ENCODE measurements at regions not wholly inside any gene's neighbourhood (a gene's known extent, or its start where the extent isn't known, plus 50 kb on each side); places are given as distances from the start of the nearest gene placed in this dataset.
A peak's percentile ranks its signal among the peaks of the same experiment; 100 is the strongest.

DNA sequence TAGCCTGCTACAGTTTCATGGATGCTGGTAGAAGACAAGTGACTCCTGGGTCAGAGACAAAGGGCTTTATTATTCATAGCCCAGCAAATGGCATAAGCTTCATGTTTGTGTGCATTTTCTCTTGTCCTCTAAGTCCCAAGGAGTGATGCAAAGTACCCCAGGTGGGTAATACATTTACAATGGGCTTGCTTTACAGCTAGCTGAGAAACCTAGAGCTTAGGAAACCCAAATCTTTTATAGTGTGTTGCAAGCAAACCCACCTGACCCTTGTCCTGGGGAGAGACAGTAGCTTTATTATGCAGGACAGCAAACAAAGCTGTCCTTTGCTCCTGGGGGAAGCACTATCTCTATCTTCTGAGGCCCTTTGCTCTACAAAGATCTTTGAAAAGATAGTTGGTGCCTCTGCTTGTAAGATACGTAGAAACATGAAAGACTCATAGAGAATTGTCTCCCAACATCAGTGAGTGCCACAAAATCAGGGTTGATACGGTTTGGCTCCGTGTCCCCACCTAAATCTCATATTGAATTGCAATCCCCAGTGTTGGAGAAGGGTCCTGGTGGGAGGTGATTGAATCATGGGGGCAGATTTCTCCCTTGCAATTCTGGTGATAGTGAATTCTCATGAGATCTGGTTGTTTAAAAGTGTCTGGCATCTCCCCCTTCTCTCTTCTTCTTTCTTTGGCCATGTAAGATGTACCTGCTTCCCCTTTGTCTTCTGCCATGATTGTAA, 315.8 kb upstream of the USP24 start:
- DNase-seq = no peak

DNA sequence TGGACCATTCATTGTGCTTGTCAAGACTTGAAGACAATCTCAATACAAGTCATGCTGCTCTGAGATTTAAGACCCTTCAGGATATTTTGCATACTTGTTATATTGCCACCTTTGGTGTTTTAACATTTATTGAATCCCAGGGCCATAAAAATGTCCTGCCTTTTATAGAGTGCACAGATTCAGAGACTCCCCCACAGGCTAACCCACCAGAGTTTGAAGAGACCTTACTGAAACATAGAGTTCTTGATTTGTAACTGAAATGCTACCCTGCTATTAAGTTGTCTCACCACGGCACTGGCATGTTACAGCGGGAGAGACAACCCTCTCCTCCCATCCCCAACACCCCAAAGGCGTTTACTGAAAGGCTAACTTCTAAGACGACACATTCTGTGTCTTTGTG, 313.9 kb upstream of the USP24 start:
- DNase-seq = no peak

DNA sequence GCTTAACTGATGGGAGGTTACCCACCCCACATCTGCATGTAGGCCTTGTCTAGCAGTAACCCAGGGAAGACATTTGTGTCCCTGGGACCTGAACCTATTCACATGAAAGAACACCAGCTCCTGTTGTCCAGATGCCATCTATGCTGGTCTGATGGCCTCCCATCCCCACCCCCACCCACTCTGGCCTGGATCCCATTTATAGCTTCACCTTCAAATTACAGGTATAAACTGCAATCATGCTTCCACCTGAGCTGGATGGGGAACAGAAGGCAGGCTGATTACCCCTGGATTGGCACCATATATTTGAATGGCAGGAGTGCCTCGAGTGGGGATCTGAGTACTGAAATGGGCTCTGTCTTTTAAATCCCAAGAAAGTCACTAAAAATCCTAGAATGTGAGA, 312.7 kb upstream of the USP24 start:
- DNase-seq = no peak

DNA sequence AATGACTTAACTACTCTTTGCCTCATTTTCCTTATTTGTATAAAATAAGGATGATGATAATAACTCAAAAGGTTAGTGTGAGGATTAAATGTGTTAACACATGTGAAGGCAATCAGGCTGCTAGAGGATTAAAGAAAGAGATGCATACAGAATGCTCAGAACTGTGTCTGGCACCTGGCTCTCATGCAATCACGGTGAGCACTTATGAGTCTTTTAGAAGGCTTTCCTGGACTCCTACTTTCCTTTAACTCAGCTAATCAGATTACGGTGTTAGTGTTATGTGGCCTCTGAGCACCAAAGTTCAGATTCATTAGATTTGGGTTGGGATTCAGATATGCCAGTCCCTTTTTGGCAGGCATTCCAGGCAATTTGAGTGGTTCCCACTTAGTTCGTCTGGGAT, 311.6 kb upstream of the USP24 start:
- no peak for DNase-seq

DNA sequence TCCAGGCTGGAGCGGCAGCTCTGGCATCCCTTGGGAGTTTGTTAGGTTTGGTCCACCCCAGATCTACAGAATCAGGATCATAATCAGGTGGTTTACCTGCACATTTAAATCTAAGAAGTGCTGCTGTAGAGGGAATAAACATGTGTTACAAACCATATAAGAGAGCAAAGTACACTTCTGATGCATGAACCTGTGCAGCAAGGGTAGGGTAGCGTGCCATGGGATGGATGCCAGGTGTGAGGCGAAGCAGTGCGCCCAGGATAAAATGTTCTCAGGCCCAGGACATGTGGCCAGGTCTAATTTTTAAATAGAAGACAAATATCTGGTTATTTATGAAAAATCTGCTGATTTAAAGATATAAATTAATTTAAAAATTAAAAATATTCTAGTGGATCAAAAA, 308.8 kb upstream of the USP24 start:
- no peak for DNase-seq

DNA sequence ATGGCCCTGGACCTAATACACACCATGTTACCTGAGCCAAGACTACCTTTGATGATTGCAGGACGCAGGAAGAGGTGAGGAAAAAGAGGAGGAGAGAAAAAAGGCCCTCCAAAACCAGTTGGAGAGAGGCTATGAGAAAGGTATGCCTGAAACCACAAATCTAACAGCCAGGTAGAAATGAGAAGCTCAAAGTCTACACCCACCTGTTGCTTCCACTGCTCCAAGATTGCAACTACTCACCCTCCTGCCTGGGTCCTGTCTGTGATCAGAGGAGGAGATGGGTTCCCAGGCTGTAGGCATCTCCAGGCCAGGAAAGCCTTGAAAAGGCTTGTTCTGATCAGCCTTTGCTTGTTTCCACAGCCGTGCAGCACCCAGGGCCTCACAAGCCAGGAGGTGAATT, 307.8 kb upstream of the USP24 start:
- DNase-seq = no peak

DNA sequence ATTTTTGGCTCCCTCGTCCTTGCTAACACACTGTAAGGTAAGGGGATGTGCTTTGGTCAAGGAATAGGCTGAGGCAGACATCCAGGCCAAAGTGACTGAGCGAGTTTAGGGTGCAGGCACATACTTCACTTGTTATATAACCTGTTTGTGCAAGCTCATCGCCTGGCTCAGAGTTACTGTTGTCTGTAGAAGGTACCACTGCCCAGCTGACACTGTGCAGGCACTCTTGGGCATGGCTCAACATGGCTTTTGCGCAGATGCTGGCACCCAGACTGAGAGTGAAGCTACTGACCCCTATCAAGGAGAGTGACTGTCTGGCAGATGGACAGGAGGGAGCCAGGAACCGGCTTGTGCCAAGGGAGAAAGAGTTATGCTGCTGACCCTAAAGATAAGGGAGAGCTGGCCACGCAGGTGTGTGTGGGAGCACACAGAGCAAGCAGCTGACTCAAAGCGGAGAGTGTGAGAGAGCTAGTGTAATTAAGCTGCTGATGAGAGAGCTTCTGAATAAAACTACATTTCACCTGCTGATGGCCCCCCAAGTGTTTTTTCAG, 307.3 kb upstream of the USP24 start:
- no peak for DNase-seq

DNA sequence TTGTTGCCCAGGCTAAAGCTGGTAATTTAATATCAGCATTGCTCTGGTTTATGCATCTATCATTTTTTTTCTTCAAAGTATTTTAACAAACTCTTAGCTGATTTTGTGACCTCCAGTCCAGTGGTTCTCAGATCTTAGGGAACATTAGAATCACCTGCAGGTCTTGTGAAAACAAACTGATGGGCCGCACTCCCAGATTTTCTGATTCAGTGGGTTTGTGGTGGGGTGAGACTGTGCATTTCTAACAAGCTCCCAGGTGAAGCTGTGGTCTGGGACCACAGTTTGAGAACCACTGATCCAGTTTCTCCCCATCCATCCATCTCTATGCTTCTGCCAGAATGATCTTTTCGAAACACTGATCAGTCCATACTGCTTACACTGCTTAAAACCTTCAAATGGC, 305.7 kb upstream of the USP24 start:
- no peak for DNase-seq

GRCh38 chr1:55519937-55520683, 304.9 kb upstream of the USP24 start:
- DNase-seq = no peak

DNA sequence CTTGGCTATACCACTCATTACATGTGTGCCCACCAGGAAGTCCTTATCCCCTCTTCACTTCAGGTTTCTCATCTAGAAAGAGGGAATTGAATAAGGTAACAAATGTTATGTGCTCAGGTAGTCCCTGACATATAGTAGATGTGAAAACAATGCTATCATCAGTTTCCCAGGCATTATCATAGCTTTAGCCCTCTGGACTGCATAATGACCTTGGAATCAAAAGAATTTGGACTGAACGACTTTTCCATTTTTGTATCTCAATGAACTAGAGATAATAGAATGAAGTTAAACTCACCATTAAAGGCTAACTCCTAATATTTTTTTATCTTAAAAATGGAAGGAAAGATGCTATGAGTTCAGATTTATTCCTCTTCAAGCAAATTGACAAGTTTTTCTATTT, 304.1 kb upstream of the USP24 start:
- DNase-seq = no peak

DNA sequence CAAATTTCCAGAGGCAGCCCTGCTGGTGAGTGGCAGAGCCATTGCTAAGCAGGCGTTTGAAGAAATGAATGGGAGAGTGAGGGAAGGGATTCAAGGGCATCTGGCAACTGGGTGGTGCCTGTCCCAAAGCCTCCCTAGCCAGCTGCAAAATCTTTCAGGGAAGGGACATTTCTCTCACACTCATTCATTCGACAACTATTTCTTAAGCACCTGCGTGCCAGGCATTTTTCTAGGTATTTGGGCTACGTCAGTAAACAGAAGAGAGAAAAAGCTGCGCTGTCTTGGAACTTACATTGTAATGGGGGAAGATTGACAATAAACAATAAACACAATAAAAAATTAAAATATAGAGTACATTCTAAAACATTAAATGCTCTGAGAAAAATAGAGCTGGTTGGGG, 301.9 kb upstream of the USP24 start:
- no peak for DNase-seq

GRCh38 chr1:55514571-55514970, 299.4 kb upstream of the USP24 start:
- peak; percentile 47 for DNase-seq

- DNase-seq = no peak
These were observed 297.3 kb upstream of the USP24 start for GRCh38 chr1:55512466-55512865.

DNA sequence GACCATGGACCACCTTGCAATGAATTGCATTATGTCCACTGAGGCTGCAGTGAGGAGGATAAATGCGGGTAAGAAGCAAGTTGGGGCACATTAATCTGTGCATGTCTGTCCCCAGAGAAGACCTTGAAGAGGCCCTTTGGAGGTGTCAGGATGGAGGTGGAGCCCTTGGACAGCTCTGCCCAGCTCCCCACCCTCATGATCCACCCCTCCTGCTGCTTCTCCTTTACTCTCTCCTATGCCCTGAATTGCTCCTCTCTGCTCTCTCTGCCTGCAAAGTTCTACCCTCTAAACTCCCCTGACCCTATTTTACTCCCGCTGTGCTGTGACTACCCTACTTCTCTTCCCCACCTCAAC, 292.4 kb upstream of the USP24 start:
- DNase-seq = no peak

GRCh38 chr1:55506740-55507577, 291.8 kb upstream of the USP24 start:
- peak; percentile 18 for DNase-seq

DNA sequence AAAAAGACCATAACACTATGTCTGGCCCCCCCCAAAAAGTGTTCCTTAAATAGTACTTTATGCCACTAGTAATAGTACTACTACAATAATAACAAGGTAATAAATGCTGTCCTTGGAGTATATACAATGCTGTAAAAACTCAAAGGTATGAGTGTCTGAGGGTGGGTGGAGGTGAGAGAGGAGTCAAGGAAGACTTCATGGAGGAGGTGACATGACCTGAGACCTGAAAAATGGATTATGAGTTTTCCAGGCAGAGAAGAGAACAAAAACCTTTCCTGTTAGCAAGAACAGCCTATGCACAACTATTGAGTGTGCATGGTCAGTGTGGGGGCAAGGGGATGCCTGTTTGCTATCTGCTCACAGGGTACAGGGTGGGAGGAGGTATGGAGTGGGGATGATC, 290.2 kb upstream of the USP24 start:
- no peak for DNase-seq

- no peak for DNase-seq
These were observed 289.2 kb upstream of the USP24 start for GRCh38 chr1:55504306-55504731.

DNA sequence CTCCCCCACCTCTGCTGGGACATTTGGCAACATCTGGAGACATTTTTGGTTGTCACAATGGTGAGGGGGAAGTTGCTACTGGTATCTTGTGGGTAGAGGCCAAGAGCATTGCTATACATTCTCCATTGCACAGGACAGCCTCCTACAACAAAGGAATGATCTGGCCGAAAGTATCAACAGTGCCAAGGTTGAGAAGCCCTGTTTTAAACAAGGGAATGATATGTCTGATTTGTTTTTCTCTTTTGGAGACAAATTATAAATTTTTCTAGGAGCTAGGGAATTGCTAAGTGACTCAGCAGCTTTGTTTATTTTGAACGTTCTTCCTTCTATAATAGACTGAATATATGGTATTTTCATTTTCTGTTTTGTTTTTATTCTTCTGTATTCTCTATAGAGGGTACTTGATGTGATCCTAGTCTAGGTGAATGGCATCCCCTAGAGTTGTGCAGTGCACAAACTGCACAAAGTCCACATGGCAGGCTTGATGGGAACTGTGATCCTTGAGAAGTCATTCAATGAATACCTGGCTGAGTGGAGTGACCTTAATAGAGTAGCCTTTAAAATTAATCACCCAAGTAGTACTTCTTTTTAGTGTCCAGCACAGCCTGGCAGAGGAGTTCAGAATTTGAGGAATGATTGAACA, 288.6 kb upstream of the USP24 start:
- DNase-seq = no peak

GRCh38 chr1:55500601-55501000, 285.4 kb upstream of the USP24 start:
- DNase-seq = no peak

DNA sequence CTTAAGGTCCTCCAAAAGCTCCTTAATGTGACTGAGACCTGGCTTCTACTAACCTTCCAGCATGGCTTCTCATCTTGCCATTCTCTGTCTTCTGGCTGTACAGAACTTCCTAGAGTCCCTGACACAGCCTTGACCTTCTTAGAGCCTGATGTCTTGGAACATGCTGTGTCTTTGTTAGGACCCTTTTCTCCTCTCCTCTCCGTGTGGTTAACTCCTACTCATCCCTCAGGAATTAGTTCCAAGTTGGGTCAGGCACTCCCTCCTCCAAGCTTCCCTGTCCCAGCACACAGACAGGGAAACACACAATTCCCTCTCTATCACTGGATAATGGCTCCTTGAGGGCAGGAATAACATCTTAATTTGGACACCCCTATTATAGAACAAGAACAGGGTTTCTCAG, 275.4 kb upstream of the USP24 start:
- DNase-seq = no peak

- DNase-seq = no peak
These were observed 269.0 kb upstream of the USP24 start for GRCh38 chr1:55484173-55484572.

DNA sequence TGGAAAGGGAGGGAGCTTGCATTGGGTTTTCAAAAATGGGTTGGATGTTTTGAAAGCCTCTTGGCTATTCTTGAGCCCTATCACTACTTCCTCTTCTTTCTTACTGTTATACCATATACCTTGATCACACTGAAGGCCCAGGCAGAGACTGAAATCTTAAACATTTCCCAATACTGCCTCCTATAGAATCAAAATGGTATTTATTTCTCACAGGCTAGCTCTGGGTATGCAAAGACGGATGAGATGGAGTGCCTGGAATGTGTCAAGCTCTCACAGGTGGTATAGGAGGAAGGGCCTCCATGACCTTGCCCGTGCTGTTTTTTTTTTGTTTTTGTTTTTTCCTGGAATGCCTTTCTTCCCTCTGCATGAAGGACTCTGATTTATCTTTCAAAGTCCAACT, 268.4 kb upstream of the USP24 start:
- DNase-seq = no peak

- DNase-seq = no peak
These were observed 266.5 kb upstream of the USP24 start for GRCh38 chr1:55481634-55482033.
